GM12878 (cell line): ENCODE measurements at regions not wholly inside any gene's neighbourhood (a gene's known extent, or its start where the extent isn't known, plus 50 kb on each side); places are given as distances from the start of the nearest gene placed in this dataset.

Experiments
- ATAC-seq: fragments of 200-7000 bp; cut with Tn5 transposase; 3 replicates; pipeline ENCODE4 v1.9.1; 2020; ENCODE audit warnings: mild to moderate bottlenecking, moderate library complexity
- BruUV-seq: library from RNA; stranded (reverse); fragments of 400-500 nt; replicated peaks from 2 replicates; lab custom pipeline; 2021; lab: Mats Ljungman, UMichigan
- CTCF ChIA-PET: fragments of 300-600 bp; sonication (Branson Sonifier 250); formaldehyde crosslinking; extraction: SDS; loops from one replicate; lab custom pipeline; 2021; ENCODE audit warnings: inconsistent platforms; lab: Yijun Ruan, JAX
- POLR2A ChIA-PET: fragments of 350-600 bp; formaldehyde crosslinking; extraction: SDS; loops from one replicate; lab custom pipeline; 2021; ENCODE audit warnings: inconsistent platforms; lab: Charles Lee
- RAD21 ChIA-PET: fragments of 300-600 bp; sonication (Branson Sonifier 250); formaldehyde crosslinking; loops from one replicate; lab custom pipeline; 2023; ENCODE audit warnings: antibody characterized with exemption; ENCODE audit not compliant: unreplicated experiment; lab: Charles Lee
- SMC1A ChIA-PET: fragments of 300-600 bp; sonication (Branson Sonifier 250); formaldehyde crosslinking; loops from one replicate; lab custom pipeline; 2023; ENCODE audit not compliant: unreplicated experiment, uncharacterized antibody; lab: Charles Lee
- DNase-seq: peaks from one replicate; pipeline ENCODE4 v3.0.0-alpha.2; 2011; ENCODE audit warnings: low read depth, low spot score
- FAIRE-seq: peaks from 3 replicates; lab custom pipeline; 2011; peaks lifted over from hg19 to GRCh38; lab: Jason Lieb, UNC
- H2AFZ ChIP-seq: 2 replicates; pipeline ENCODE4 v1.6.0; 2011; ENCODE audit warnings: low read depth, low read length, control low read depth; ENCODE audit not compliant: control insufficient read depth
- H3K27ac ChIP-seq: 2 replicates; pipeline ENCODE4 v1.5.1; 2011; ENCODE audit warnings: control low read depth; ENCODE audit not compliant: control insufficient read depth, insufficient read depth
- H3K27me3 ChIP-seq, 2 experiments: replicated peaks in 1 of 2; 2 replicates each; pipeline versions ENCODE4 v1.6.0 to v1.6.1; 2011; ENCODE audit warnings: low read length in 1 of 2; ENCODE audit not compliant: control insufficient read depth in 2 of 2, insufficient read depth in 2 of 2
- H3K36me3 ChIP-seq, 2 experiments: 2 replicates each; pipeline ENCODE4 v1.5.1; 2011; ENCODE audit warnings: low read length in 1 of 2; ENCODE audit not compliant: control insufficient read depth in 2 of 2, insufficient read depth in 2 of 2
- H3K4me1 ChIP-seq: 2 replicates; pipeline ENCODE4 v1.6.1; 2011; ENCODE audit warnings: mild to moderate bottlenecking, low read length, moderate library complexity, mixed read lengths; ENCODE audit not compliant: control insufficient read depth, insufficient read depth
- H3K4me2 ChIP-seq: 2 replicates; pipeline ENCODE4 v1.6.0; 2011; ENCODE audit warnings: control low read depth; ENCODE audit not compliant: control insufficient read depth, insufficient read depth
- H3K4me3 ChIP-seq: fragments of 200-600 bp; sonication (generic); 2 replicates; pipeline ENCODE4 v1.5.1; 2016
- H3K79me2 ChIP-seq: 2 replicates; pipeline ENCODE4 v1.6.0; 2011; ENCODE audit warnings: low read length; ENCODE audit not compliant: control insufficient read depth, insufficient read depth
- H3K9ac ChIP-seq: 2 replicates; pipeline ENCODE4 v1.8.0; 2011; ENCODE audit warnings: low read length, control low read depth, mixed read lengths; ENCODE audit not compliant: control insufficient read depth, insufficient read depth
- H3K9me3 ChIP-seq: replicated peaks from 3 replicates; pipeline ENCODE4 v1.5.1; 2011; ENCODE audit warnings: mild to moderate bottlenecking, low read length; ENCODE audit not compliant: control insufficient read depth, insufficient read depth
- H4K20me1 ChIP-seq: 2 replicates; pipeline ENCODE4 v1.6.0; 2011; ENCODE audit not compliant: control insufficient read depth, insufficient read depth
- ASH2L ChIP-seq: fragments of 300-600, 200-600 bp; sonication (generic); IDR thresholded peaks from 2 replicates; pipeline ENCODE4 v1.6.1; 2017; ENCODE audit warnings: low read depth, mild to moderate bottlenecking, borderline replicate concordance
- BRCA1 ChIP-seq: IDR thresholded peaks from 2 replicates; pipeline ENCODE4 v1.6.1; 2011; ENCODE audit warnings: low read depth, low read length, improper control_type of control experiment
- CEBPB ChIP-seq, 2 experiments: fragments of 150-350 bp in 1 of 2; IDR thresholded peaks; 2 replicates each; pipeline ENCODE4 v1.6.1; 2012 to 2014; ENCODE audit warnings: low read depth in 2 of 2, low read length in 2 of 2, borderline replicate concordance in 1 of 2, inconsistent platforms in 1 of 2
- CHD4 ChIP-seq: fragments of 200-600 bp; sonication (generic); IDR thresholded peaks from 2 replicates; pipeline ENCODE4 v1.6.1; 2016; ENCODE audit warnings: mild to moderate bottlenecking
- KDM1A ChIP-seq: fragments of 200-600 bp; sonication (generic); IDR thresholded peaks from 2 replicates; pipeline ENCODE4 v1.6.1; 2016; ENCODE audit warnings: borderline replicate concordance
- MYC ChIP-seq: IDR thresholded peaks from 2 replicates; pipeline ENCODE4 v1.6.1; 2011; ENCODE audit warnings: mild to moderate bottlenecking, low read length, moderate library complexity, inconsistent platforms; ENCODE audit not compliant: insufficient read depth, insufficient replicate concordance, insufficient read length, severe bottlenecking
- NFYA ChIP-seq: IDR thresholded peaks from 2 replicates; pipeline ENCODE4 v1.6.1; 2011; ENCODE audit warnings: low read depth, mild to moderate bottlenecking, low read length, improper control_type of control experiment, borderline replicate concordance
- TBL1XR1 ChIP-seq: IDR thresholded peaks from 2 replicates; pipeline ENCODE4 v1.6.1; 2012; ENCODE audit warnings: low read depth, low read length, improper control_type of control experiment
- ZNF384 ChIP-seq: IDR thresholded peaks from 2 replicates; pipeline ENCODE4 v1.6.1; 2012; ENCODE audit warnings: low read depth, mild to moderate bottlenecking, low read length, improper control_type of control experiment, borderline replicate concordance
- ZNF622 ChIP-seq: fragments of 450-650 bp; IDR thresholded peaks from 2 replicates; pipeline ENCODE4 v1.6.1; 2017; ENCODE audit warnings: mild to moderate bottlenecking, inconsistent platforms
- ZSCAN29 ChIP-seq: fragments of 450-650 bp; IDR thresholded peaks from 2 replicates; pipeline ENCODE4 v1.6.1; 2017; ENCODE audit warnings: mild to moderate bottlenecking, moderate library complexity
- ZZZ3 ChIP-seq: IDR thresholded peaks from 2 replicates; pipeline ENCODE4 v1.6.1; 2011; ENCODE audit warnings: low read depth; ENCODE audit not compliant: control insufficient read depth, insufficient read length
- WGBS: methylation state at CpG from one replicate; pipeline ENCODE4 v1.1.6; 2016; ENCODE audit warnings: low lambda C conversion rate; ENCODE audit not compliant: insufficient replicate concordance, insufficient coverage; ENCODE audit errors: missing lambda C conversion rate; 5-methylcytosine and 5-hydroxymethylcytosine counted together
- in situ Hi-C: fragments of 300-500 bp; cut with MboI; formaldehyde crosslinking; loops from 9 replicates; pipeline ENCODE4 v1.14.3; 2018; ENCODE audit warnings: mixed read lengths
- intact Hi-C: fragments of 100-400 bp; cut with micrococcal nuclease; formaldehyde crosslinking; loops from one replicate; pipeline ENCODE4 v1.14.2; 2022; ENCODE audit not compliant: unreplicated experiment
- TF ChIP-seq, protein P1 (sequence below): fragments of 450-650 bp; IDR thresholded peaks from 2 replicates; pipeline ENCODE4 v1.6.1; 2017; ENCODE audit warnings: borderline replicate concordance
- TF ChIP-seq, protein P2 (sequence below): IDR thresholded peaks from 2 replicates; pipeline ENCODE4 v1.6.1; 2012; ENCODE audit warnings: mild to moderate bottlenecking, low read depth, low read length

DNA sequence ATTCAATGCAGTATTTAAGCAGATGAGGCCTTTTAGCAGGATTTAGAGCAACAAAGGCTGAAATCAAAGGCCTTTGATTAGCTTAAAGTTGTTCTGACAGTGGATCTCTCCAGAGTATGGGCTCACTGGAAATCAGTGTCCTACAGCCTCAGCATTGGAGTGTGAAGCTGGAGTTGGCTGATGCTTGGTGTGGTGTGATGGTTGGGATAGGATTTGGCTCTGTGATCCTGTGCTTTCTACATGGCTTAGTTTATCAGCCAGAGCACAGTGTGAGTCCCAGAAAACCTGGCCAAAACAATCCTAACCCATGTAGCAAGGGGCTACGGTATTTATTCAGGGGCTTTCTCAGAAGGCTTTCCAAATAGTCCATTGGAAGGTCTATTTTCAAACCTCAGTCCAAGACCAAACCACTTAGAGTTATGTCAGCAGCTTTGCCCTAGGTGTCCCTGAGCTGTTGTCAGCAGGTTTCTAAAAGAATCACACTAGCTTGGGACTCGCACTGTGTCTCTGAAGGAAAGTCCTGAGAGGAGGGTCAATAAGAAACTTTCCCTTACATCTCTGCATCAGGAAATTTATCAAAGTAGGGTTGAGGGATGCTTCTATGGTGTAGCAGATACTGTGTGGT is 65.4 kb upstream of the ANKRD1 start:
- ChIA-PET SMC1A (interaction anchor here (0.6 to 1.2 kb wide), 3 partner anchors 9 to 264 kb away, joined by 3 to 5 read pairs (median 5); no protein-coding TSS in a partner anchor), POLR2A (interaction anchor here (0.5 to 1.2 kb wide), 2 partner anchors 14 to 46 kb away, joined by 3 to 4 read pairs; no protein-coding TSS in a partner anchor)
- no peak for DNase-seq

More for the DNA sequence above, 65.4 kb upstream of the ANKRD1 start:
- intact Hi-C loops = no loop called here
- in situ Hi-C loops = no loop called here
- no peaks in the 10 kb centered on the region for H3K27me3 ChIP-seq
- no peaks in the 10 kb centered on the region for H4K20me1 ChIP-seq
- H3K9me3 ChIP-seq = no peaks in the 10 kb centered on the region
- H2AFZ ChIP-seq = no peak overlapping the region
- H3K79me2 ChIP-seq = no peaks in the 10 kb centered on the region
- FAIRE-seq (no peak), ATAC-seq (no peak)
- H3K9ac ChIP-seq = no peak overlapping the region
- TF ChIP-seq ASH2L (no peak), ZZZ3 (no peak), BRCA1 (no peak), KDM1A (no peak), CHD4 (no peak), MYC (no peak), CEBPB (IDR thresholded peaks at IDR 0.05; ENCODE audit: borderline replicate concordance in 1 of 2, low read depth in 2 of 2, low read length in 2 of 2) (no peak), ZNF622 (no peak), ZNF384 (no peak), ZSCAN29 (no peak), NFYA (no peak), TBL1XR1 (no peak)
- TF ChIP-seq, protein P1, sequence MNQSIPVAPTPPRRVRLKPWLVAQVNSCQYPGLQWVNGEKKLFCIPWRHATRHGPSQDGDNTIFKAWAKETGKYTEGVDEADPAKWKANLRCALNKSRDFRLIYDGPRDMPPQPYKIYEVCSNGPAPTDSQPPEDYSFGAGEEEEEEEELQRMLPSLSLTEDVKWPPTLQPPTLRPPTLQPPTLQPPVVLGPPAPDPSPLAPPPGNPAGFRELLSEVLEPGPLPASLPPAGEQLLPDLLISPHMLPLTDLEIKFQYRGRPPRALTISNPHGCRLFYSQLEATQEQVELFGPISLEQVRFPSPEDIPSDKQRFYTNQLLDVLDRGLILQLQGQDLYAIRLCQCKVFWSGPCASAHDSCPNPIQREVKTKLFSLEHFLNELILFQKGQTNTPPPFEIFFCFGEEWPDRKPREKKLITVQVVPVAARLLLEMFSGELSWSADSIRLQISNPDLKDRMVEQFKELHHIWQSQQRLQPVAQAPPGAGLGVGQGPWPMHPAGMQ = no peak
- TF ChIP-seq, protein P2, sequence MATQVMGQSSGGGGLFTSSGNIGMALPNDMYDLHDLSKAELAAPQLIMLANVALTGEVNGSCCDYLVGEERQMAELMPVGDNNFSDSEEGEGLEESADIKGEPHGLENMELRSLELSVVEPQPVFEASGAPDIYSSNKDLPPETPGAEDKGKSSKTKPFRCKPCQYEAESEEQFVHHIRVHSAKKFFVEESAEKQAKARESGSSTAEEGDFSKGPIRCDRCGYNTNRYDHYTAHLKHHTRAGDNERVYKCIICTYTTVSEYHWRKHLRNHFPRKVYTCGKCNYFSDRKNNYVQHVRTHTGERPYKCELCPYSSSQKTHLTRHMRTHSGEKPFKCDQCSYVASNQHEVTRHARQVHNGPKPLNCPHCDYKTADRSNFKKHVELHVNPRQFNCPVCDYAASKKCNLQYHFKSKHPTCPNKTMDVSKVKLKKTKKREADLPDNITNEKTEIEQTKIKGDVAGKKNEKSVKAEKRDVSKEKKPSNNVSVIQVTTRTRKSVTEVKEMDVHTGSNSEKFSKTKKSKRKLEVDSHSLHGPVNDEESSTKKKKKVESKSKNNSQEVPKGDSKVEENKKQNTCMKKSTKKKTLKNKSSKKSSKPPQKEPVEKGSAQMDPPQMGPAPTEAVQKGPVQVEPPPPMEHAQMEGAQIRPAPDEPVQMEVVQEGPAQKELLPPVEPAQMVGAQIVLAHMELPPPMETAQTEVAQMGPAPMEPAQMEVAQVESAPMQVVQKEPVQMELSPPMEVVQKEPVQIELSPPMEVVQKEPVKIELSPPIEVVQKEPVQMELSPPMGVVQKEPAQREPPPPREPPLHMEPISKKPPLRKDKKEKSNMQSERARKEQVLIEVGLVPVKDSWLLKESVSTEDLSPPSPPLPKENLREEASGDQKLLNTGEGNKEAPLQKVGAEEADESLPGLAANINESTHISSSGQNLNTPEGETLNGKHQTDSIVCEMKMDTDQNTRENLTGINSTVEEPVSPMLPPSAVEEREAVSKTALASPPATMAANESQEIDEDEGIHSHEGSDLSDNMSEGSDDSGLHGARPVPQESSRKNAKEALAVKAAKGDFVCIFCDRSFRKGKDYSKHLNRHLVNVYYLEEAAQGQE = no peak
- no peak overlapping the region for H3K27ac ChIP-seq
- RAD21 ChIA-PET = interaction anchor here (1.0 kb wide), 1 partner anchor 75 kb away, joined by 3 read pairs; no protein-coding TSS in a partner anchor
- BruUV-seq = no TSS peak
- no peaks in the 10 kb centered on the region for H3K36me3 ChIP-seq
- no peak overlapping the region for H3K4me3 ChIP-seq
- no peak overlapping the region for H3K4me2 ChIP-seq
- CTCF ChIA-PET = interaction anchor here (0.9 to 1.0 kb wide), 2 partner anchors 9 to 75 kb away, joined by 3 read pairs; no protein-coding TSS in a partner anchor
- peaks cover 4% of the 10 kb centered on the region; the same call in 1 of the 2 replicates for H3K4me1 ChIP-seq
- 95% methylated on average over 2 of the region's 2 CpGs for WGBS
